PC-9 (cell line): ENCODE measurements at regions not wholly inside any gene's neighbourhood (a gene's known extent, or its start where the extent isn't known, plus 50 kb on each side); places are given as distances from the start of the nearest gene placed in this dataset.

Experiments
- CTCF ChIP-seq: fragments of 200-600 bp; sonication (generic); conservative IDR thresholded peaks from 2 replicates; pipeline ENCODE4 v1.6.1; 2017; ENCODE audit warnings: mixed run types, antibody characterized with exemption, mild to moderate bottlenecking, moderate library complexity
- EZH2 ChIP-seq: fragments of 200-600 bp; sonication (generic); IDR thresholded peaks from 2 replicates; pipeline ENCODE4 v1.8.0; 2017; ENCODE audit warnings: antibody characterized with exemption, low read depth

- TF ChIP-seq CTCF: no peak
- TF ChIP-seq EZH2: no peak
Measured at GRCh38 chr2:21643180-21643579, 519.4 kb downstream of the TDRD15 start.
